ENCODE measurements at regions not wholly inside any gene's neighbourhood (a gene's known extent, or its start where the extent isn't known, plus 50 kb on each side); places are given as distances from the start of the nearest gene placed in this dataset.
"Not testable (repeated sequence)": the region's sequence is repeated elsewhere in the genome, so short reads cannot be mapped to it uniquely, and the experiment has no call there.

DNA sequence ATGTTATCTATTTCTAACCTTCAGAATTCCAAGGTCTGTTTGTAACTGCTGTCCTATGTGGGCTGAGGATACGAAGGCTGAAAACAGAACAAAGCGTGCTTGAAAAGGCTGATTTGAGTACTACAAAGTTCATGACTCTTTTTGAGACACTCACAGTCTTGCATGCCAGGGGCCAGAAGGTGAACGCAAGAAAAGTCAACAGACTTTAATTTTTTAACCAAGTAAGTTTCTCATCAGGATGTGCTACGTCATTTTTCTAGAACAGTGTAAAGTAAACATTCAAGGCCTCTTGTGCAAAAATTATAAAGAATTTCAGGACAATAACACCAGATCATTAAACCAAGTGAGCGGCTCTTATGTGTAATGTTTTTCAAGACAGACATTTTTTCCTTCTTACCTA is 163.5 kb downstream of the COG6 start:
- no peak overlapping the region for H3K9ac ChIP-seq (ENCODE audit: low read length in 5 of 5)
- peaks cover 0 to 4% (median 0%) of the 10 kb centered on the region in 5 donors for H3K4me1 ChIP-seq (ENCODE audit: control insufficient read depth in 5 of 5, insufficient read depth in 5 of 5, low read length in 5 of 5)
- H3K4me3 ChIP-seq (ENCODE audit: low read depth in 1 of 5, low read length in 5 of 5): no peak overlapping the region
- H3K27ac ChIP-seq (ENCODE audit: low read depth, low read length): no peak overlapping the region
- no peaks in the 10 kb centered on the region for H3K36me3 ChIP-seq (ENCODE audit: control insufficient read depth in 5 of 5, insufficient read depth in 5 of 5, low read length in 5 of 5)
- H3K9me3 ChIP-seq (ENCODE audit: control insufficient read depth in 5 of 5, low read length in 5 of 5): no peaks in the 10 kb centered on the region
- no peaks in the 10 kb centered on the region for H3K27me3 ChIP-seq (ENCODE audit: control insufficient read depth in 5 of 5, insufficient read depth in 4 of 5, low read length in 5 of 5)

DNA sequence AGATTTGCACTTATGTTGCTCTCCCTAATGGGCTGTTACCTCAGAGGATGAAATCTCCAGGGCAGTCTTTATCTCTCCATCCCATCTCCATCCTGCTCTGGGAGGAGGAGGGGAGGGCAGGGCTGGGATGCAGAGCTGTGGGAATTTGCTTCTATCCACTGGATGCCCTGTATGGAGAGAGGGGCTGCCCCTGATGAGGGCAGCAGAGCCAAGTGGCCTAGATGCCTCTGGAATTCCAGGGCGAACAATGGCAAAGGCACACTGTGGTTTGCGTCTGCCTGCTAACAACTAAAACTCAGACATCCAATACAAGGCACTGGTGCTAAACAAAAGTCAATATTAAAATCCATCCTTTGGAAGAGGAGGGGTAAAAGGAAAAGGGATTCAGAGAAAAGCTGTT is 165.1 kb downstream of the COG6 start:
- H3K9ac ChIP-seq (ENCODE audit: low read length in 5 of 5): no peak overlapping the region
- H3K36me3 ChIP-seq (ENCODE audit: control insufficient read depth in 5 of 5, insufficient read depth in 5 of 5, low read length in 5 of 5): no peaks in the 10 kb centered on the region
- H3K27ac ChIP-seq (ENCODE audit: low read depth, low read length): no peak overlapping the region
- no peak overlapping the region for H3K4me3 ChIP-seq (ENCODE audit: low read depth in 1 of 5, low read length in 5 of 5)
- H3K27me3 ChIP-seq (ENCODE audit: control insufficient read depth in 5 of 5, insufficient read depth in 4 of 5, low read length in 5 of 5): no peaks in the 10 kb centered on the region
- H3K4me1 ChIP-seq (ENCODE audit: control insufficient read depth in 5 of 5, insufficient read depth in 5 of 5, low read length in 5 of 5): peaks cover 0 to under 1% (median 0%) of the 10 kb centered on the region in 5 donors
- H3K9me3 ChIP-seq (ENCODE audit: control insufficient read depth in 5 of 5, low read length in 5 of 5): no peaks in the 10 kb centered on the region

DNA sequence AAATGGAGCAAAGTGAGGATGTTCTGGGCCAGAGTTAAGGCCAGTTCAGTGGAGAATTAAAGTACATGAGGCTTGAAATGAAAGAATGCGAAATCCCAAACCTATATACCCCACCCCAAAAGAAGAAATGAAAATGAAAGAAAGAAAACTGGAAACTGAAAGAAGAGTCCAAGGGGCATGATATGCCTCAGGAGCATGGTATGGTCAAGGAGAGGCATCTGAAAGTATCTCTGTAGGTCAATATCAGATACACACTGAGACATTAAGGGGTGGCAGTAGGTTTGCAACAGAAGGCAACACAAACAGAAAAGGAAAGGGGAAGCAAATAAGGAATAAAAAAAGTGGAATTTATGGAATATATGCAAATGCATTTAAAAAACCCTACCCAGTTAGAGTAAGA is 166.5 kb downstream of the COG6 start:
- Histone ChIP-seq H3K4me3 (ENCODE audit: low read depth in 1 of 5, low read length in 5 of 5) (no peak overlapping the region), H3K36me3 (ENCODE audit: control insufficient read depth in 5 of 5, insufficient read depth in 5 of 5, low read length in 5 of 5) (no peaks in the 10 kb centered on the region), H3K27me3 (ENCODE audit: control insufficient read depth in 5 of 5, insufficient read depth in 4 of 5, low read length in 5 of 5) (no peaks in the 10 kb centered on the region), H3K4me1 (ENCODE audit: control insufficient read depth in 5 of 5, insufficient read depth in 5 of 5, low read length in 5 of 5) (no peaks in the 10 kb centered on the region), H3K9me3 (ENCODE audit: control insufficient read depth in 5 of 5, low read length in 5 of 5) (no peaks in the 10 kb centered on the region), H3K27ac (ENCODE audit: low read depth, low read length) (no peak overlapping the region), H3K9ac (ENCODE audit: low read length in 5 of 5) (no peak overlapping the region)

DNA sequence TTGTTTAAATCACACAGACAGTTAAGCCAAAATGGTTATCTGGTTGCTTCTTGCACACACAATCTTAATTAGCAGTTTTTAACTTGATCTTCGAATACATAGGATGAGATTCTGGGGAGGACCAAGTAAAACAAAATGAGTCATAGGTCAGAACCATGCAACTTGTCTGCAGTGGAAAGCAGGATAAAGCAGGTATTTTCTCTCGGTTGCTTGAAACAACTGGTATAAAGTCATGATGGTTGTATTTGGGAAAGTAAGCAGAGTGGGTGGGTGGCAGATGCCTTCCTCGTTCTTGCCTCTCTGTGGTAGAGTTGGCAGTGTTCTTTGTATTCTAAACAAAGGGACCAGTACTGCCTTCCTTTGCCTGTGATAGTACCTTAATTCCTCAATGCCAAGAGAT is 167.0 kb downstream of the COG6 start:
- no peaks in the 10 kb centered on the region for H3K9me3 ChIP-seq (ENCODE audit: control insufficient read depth in 5 of 5, low read length in 5 of 5)
- H3K4me3 ChIP-seq (ENCODE audit: low read depth in 1 of 5, low read length in 5 of 5): no peak overlapping the region
- H3K27ac ChIP-seq (ENCODE audit: low read depth, low read length): no peak overlapping the region
- no peaks in the 10 kb centered on the region for H3K4me1 ChIP-seq (ENCODE audit: control insufficient read depth in 5 of 5, insufficient read depth in 5 of 5, low read length in 5 of 5)
- H3K27me3 ChIP-seq (ENCODE audit: control insufficient read depth in 5 of 5, insufficient read depth in 4 of 5, low read length in 5 of 5): no peaks in the 10 kb centered on the region
- no peak overlapping the region for H3K9ac ChIP-seq (ENCODE audit: low read length in 5 of 5)
- no peaks in the 10 kb centered on the region for H3K36me3 ChIP-seq (ENCODE audit: control insufficient read depth in 5 of 5, insufficient read depth in 5 of 5, low read length in 5 of 5)

DNA sequence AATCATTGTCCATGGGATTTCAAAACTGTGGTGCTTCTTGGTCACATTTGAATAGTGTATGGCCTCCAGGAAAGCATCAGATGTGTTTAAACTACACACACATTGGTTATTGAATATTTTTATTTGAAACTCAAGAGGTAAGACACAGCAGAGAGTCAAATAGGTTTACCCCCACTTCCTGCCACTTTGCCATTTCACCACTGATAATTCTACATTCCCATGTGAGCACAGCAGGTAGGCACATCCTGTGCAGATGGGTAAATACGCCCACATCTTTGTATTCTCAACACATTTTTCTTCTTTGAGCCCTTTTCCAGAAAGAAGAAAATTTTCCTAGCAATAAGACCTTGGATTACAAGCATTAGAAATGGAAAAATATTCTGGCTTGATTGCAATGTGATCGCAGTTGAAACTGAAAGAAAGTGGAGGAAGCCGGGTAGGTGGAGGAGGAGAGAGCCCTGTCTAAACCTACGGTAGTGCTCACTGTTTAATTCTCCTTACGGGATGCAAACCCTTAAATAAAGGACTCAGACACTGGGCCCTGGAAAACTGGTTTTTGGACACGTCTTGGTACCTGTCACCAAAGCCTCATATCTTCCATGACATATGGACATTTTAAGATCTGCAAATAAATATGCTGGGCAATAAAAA is 167.7 kb downstream of the COG6 start:
- Histone ChIP-seq H3K4me3 (ENCODE audit: low read depth in 1 of 5, low read length in 5 of 5) (no peak overlapping the region), H3K27me3 (ENCODE audit: control insufficient read depth in 5 of 5, insufficient read depth in 4 of 5, low read length in 5 of 5) (no peaks in the 10 kb centered on the region), H3K9ac (ENCODE audit: low read length in 5 of 5) (no peak overlapping the region), H3K4me1 (ENCODE audit: control insufficient read depth in 5 of 5, insufficient read depth in 5 of 5, low read length in 5 of 5) (no peaks in the 10 kb centered on the region), H3K27ac (ENCODE audit: low read depth, low read length) (no peak overlapping the region), H3K36me3 (ENCODE audit: control insufficient read depth in 5 of 5, insufficient read depth in 5 of 5, low read length in 5 of 5) (no peaks in the 10 kb centered on the region), H3K9me3 (ENCODE audit: control insufficient read depth in 5 of 5, low read length in 5 of 5) (no peaks in the 10 kb centered on the region)

DNA sequence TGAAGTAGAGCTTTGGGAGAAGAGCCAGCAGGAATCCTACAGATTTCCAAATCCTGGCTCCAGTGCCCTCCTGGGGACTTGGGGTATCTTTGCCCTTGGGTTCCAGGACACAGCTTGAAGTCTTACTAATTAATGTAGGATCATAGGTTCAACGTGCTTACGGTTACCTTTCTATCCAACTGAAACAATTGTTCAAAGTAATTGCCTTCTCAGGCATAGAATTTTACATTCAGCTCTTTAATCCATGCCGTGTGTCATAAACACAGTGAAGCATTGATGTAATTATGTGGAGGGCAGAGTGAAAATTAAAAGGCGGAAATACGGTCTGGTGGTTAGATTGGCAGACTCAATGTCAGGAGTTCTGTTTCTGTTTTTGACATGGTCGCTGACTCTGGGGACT is 170.4 kb downstream of the COG6 start:
- Histone ChIP-seq H3K36me3 (ENCODE audit: control insufficient read depth in 5 of 5, insufficient read depth in 5 of 5, low read length in 5 of 5) (no peaks in the 10 kb centered on the region), H3K4me1 (ENCODE audit: control insufficient read depth in 5 of 5, insufficient read depth in 5 of 5, low read length in 5 of 5) (no peaks in the 10 kb centered on the region), H3K27me3 (ENCODE audit: control insufficient read depth in 5 of 5, insufficient read depth in 4 of 5, low read length in 5 of 5) (no peaks in the 10 kb centered on the region), H3K9ac (ENCODE audit: low read length in 5 of 5) (no peak overlapping the region), H3K4me3 (ENCODE audit: low read depth in 1 of 5, low read length in 5 of 5) (no peak overlapping the region), H3K9me3 (ENCODE audit: control insufficient read depth in 5 of 5, low read length in 5 of 5) (peaks cover 0 to 10% (median 4%) of the 10 kb centered on the region in 5 donors), H3K27ac (ENCODE audit: low read depth, low read length) (no peak overlapping the region)

DNA sequence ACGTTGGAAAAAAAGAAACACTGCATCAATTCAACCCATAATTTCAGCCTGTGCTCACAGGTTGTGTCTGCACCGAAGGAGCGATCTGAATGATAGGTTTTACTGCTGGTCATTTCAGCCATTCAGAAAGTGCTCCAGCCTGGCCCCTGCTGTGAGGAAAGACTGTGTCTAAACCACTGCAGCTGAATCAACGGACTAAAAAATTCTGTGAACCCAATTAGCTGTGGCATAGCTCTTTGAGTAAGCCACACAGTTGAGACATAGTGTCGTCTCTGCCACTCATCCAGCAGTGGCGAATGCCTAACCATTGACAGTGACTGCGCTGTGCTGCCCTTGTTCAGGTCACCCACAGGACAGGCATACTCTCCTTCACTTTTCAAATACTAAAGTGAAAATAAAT is 179.8 kb downstream of the COG6 start:
- no peak overlapping the region for H3K27ac ChIP-seq (ENCODE audit: low read depth, low read length)
- H3K4me3 ChIP-seq (ENCODE audit: low read depth in 1 of 5, low read length in 5 of 5): no peak overlapping the region
- H3K9ac ChIP-seq (ENCODE audit: low read length in 5 of 5): no peak overlapping the region
- no peaks in the 10 kb centered on the region for H3K27me3 ChIP-seq (ENCODE audit: control insufficient read depth in 5 of 5, insufficient read depth in 4 of 5, low read length in 5 of 5)
- H3K9me3 ChIP-seq (ENCODE audit: control insufficient read depth in 5 of 5, low read length in 5 of 5): no peaks in the 10 kb centered on the region
- H3K36me3 ChIP-seq (ENCODE audit: control insufficient read depth in 5 of 5, insufficient read depth in 5 of 5, low read length in 5 of 5): no peaks in the 10 kb centered on the region
- no peaks in the 10 kb centered on the region for H3K4me1 ChIP-seq (ENCODE audit: control insufficient read depth in 5 of 5, insufficient read depth in 5 of 5, low read length in 5 of 5)

DNA sequence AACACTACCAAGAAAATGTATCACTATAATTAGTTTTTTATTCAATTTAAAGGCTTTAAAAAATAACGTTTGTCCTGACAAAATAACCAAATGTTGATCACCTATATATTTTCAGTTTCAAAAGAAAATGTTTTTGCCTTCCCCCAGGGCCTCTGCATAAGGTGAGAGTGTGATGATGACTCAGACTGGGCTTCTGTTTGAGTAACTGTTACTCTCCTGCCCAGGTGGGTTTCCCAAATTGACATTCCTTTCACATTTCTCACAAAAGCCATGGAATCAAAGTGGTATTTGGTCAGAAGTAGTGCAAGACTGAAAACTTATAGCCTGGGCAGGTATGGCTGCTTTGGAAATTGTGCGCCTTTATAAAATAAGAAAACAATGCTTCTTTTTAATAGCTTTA is 180.6 kb downstream of the COG6 start:
- H3K27ac ChIP-seq (ENCODE audit: low read depth, low read length): no peak overlapping the region
- H3K36me3 ChIP-seq (ENCODE audit: control insufficient read depth in 5 of 5, insufficient read depth in 5 of 5, low read length in 5 of 5): no peaks in the 10 kb centered on the region
- no peaks in the 10 kb centered on the region for H3K4me1 ChIP-seq (ENCODE audit: control insufficient read depth in 5 of 5, insufficient read depth in 5 of 5, low read length in 5 of 5)
- H3K4me3 ChIP-seq (ENCODE audit: low read depth in 1 of 5, low read length in 5 of 5): no peak overlapping the region
- H3K27me3 ChIP-seq (ENCODE audit: control insufficient read depth in 5 of 5, insufficient read depth in 4 of 5, low read length in 5 of 5): no peaks in the 10 kb centered on the region
- no peak overlapping the region for H3K9ac ChIP-seq (ENCODE audit: low read length in 5 of 5)
- no peaks in the 10 kb centered on the region for H3K9me3 ChIP-seq (ENCODE audit: control insufficient read depth in 5 of 5, low read length in 5 of 5)

DNA sequence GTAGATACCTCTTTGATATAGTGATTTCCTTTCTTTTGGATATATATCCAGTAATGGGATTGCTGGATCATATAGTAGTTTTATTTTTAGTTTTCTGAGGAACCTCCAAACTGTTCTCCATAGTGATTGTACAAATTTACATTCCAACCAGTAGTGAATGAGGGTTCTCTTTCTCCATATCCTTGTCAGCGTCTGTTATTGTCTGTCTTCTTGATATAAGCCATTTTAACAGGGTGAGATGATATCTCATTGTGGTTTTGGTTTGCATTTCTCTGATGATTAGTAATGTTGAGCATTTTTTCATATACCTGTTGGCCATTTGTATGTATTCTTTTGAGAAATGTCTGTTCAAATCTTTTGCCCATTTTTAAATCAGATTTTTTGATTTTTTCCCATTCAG is 182.4 kb downstream of the COG6 start:
- H3K4me3 ChIP-seq (ENCODE audit: low read depth in 1 of 5, low read length in 5 of 5); H3K4me1 ChIP-seq (ENCODE audit: control insufficient read depth in 5 of 5, insufficient read depth in 5 of 5, low read length in 5 of 5); H3K27ac ChIP-seq (ENCODE audit: low read depth, low read length); H3K9me3 ChIP-seq (ENCODE audit: control insufficient read depth in 5 of 5, low read length in 5 of 5); H3K27me3 ChIP-seq (ENCODE audit: control insufficient read depth in 5 of 5, insufficient read depth in 4 of 5, low read length in 5 of 5); H3K9ac ChIP-seq (ENCODE audit: low read length in 5 of 5); H3K36me3 ChIP-seq (ENCODE audit: control insufficient read depth in 5 of 5, insufficient read depth in 5 of 5, low read length in 5 of 5): not testable (repeated sequence)

DNA sequence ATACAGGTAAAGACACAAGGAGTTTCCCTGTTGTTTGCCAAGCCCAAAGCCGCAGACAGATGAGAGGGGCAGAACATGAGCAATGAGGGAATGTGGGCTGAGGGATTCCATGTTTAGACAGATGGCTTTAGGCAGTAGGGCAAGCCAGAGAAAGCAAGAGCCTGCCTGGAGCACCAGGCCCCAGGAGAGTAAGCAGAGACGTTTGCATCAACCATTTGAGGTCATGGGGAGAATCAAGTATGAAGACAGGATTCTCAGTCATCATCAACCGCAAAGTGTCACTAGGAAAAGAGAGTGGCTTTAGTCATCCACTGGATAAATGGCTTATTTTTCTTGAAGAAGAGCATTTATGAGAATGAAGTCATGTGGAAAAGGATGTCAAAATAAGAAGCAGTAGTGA is 184.7 kb downstream of the COG6 start:
- H3K36me3 ChIP-seq (ENCODE audit: control insufficient read depth in 5 of 5, insufficient read depth in 5 of 5, low read length in 5 of 5): no peaks in the 10 kb centered on the region
- H3K9me3 ChIP-seq (ENCODE audit: control insufficient read depth in 5 of 5, low read length in 5 of 5): no peaks in the 10 kb centered on the region

DNA sequence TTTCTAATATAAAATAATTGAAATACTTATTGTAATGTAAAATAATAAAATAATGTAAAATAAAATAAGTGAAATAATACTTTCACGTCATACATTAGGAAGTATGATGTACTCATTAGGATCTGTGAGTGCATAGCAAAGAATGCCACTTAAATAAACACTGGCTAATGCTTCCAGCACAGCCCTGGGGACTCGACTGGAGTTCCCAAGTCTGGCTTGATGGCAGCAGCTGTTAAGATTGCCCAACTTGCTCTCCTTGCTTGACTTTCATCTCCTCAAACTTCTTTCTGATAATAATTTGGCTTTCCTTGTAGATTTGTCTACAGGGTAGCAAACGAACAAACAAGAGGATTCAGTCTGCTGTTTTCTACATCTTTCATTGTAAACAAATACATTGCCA is 191.9 kb downstream of the COG6 start:
- Histone ChIP-seq H3K4me1 (ENCODE audit: control insufficient read depth in 5 of 5, insufficient read depth in 5 of 5, low read length in 5 of 5) (no peaks in the 10 kb centered on the region), H3K36me3 (ENCODE audit: control insufficient read depth in 5 of 5, insufficient read depth in 5 of 5, low read length in 5 of 5) (no peaks in the 10 kb centered on the region), H3K9me3 (ENCODE audit: control insufficient read depth in 5 of 5, low read length in 5 of 5) (no peaks in the 10 kb centered on the region), H3K4me3 (ENCODE audit: low read depth in 1 of 5, low read length in 5 of 5) (no peak overlapping the region), H3K27ac (ENCODE audit: low read depth, low read length) (no peak overlapping the region), H3K9ac (ENCODE audit: low read length in 5 of 5) (no peak overlapping the region), H3K27me3 (ENCODE audit: control insufficient read depth in 5 of 5, insufficient read depth in 4 of 5, low read length in 5 of 5) (no peaks in the 10 kb centered on the region)

More for the DNA sequence above, 184.7 kb downstream of the COG6 start:
- Histone ChIP-seq H3K4me3 (ENCODE audit: low read depth in 1 of 5, low read length in 5 of 5) (no peak overlapping the region), H3K27me3 (ENCODE audit: control insufficient read depth in 5 of 5, insufficient read depth in 4 of 5, low read length in 5 of 5) (no peaks in the 10 kb centered on the region), H3K9ac (ENCODE audit: low read length in 5 of 5) (no peak overlapping the region), H3K4me1 (ENCODE audit: control insufficient read depth in 5 of 5, insufficient read depth in 5 of 5, low read length in 5 of 5) (no peaks in the 10 kb centered on the region), H3K27ac (ENCODE audit: low read depth, low read length) (no peak overlapping the region)

Measured in subcutaneous abdominal adipose tissue (tissue), 5 donors.